Osteocyte (in vitro differentiated cells): ENCODE measurements at regions not wholly inside any gene's neighbourhood (a gene's known extent, or its start where the extent isn't known, plus 50 kb on each side); places are given as distances from the start of the nearest gene placed in this dataset.
"Not testable (repeated sequence)": the region's sequence is repeated elsewhere in the genome, so short reads cannot be mapped to it uniquely, and the experiment has no call there.

Source experiments
- DNase-seq: peaks from one replicate; pipeline ENCODE4 v3.0.0; 2021; ENCODE audit warnings: mixed read lengths; ENCODE audit not compliant: unreplicated experiment; ENCODE audit errors: extremely low spot score
- H3K27ac Mint-ChIP-seq: one replicate; pipeline ENCODE4 v1.8.0; 2021; ENCODE audit warnings: mild to moderate bottlenecking, mixed read lengths; ENCODE audit not compliant: unreplicated experiment
- H3K27me3 Mint-ChIP-seq: one replicate; pipeline ENCODE4 v1.8.0; 2021; ENCODE audit warnings: mixed read lengths; ENCODE audit not compliant: unreplicated experiment
- H3K36me3 Mint-ChIP-seq: one replicate; pipeline ENCODE4 v1.8.0; 2021; ENCODE audit warnings: mixed read lengths; ENCODE audit not compliant: unreplicated experiment
- H3K4me1 Mint-ChIP-seq: one replicate; pipeline ENCODE4 v1.8.0; 2021; ENCODE audit warnings: mixed read lengths; ENCODE audit not compliant: unreplicated experiment
- H3K4me3 Mint-ChIP-seq: one replicate; pipeline ENCODE4 v1.8.0; 2021; ENCODE audit warnings: mild to moderate bottlenecking, moderate library complexity, mixed read lengths; ENCODE audit not compliant: unreplicated experiment
- H3K9me3 Mint-ChIP-seq: one replicate; pipeline ENCODE4 v1.8.0; 2021; ENCODE audit warnings: mixed read lengths; ENCODE audit not compliant: unreplicated experiment
- TF ChIP-seq, protein P1 (sequence below): fragments of 200-600 bp; sonication (generic); IDR thresholded peaks from 2 replicates; pipeline ENCODE4 v1.5.0; 2021; ENCODE audit warnings: antibody characterized with exemption, mild to moderate bottlenecking, moderate library complexity

DNA sequence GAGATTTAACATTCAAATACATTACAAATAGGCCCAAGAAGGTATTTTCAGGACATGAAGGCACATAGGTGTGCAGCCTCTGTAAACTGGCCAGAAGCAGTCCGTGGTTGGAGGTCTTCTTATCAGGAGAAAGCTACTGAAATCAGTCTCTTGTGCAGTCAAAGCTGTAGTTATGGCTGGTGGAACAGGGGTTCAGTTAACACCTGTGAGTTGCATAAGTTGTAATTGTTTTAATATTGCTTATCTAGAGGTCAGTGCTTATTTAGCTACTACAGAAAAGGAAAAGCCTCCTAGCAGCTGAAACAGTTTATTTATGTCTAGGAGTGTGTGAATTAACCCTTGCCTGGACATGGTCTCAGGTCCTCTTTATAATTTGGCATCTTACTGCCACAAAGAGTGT, 377.6 kb upstream of the MDGA2 start:
- no peaks in the 10 kb centered on the region for H3K9me3 Mint-ChIP-seq
- no peaks in the 10 kb centered on the region for H3K27me3 Mint-ChIP-seq
- H3K4me1 Mint-ChIP-seq: no peaks in the 10 kb centered on the region
- no peak for DNase-seq
- H3K36me3 Mint-ChIP-seq: no peaks in the 10 kb centered on the region
- no peak overlapping the region for H3K4me3 Mint-ChIP-seq
- H3K27ac Mint-ChIP-seq: no peak overlapping the region
- TF ChIP-seq, protein P1, sequence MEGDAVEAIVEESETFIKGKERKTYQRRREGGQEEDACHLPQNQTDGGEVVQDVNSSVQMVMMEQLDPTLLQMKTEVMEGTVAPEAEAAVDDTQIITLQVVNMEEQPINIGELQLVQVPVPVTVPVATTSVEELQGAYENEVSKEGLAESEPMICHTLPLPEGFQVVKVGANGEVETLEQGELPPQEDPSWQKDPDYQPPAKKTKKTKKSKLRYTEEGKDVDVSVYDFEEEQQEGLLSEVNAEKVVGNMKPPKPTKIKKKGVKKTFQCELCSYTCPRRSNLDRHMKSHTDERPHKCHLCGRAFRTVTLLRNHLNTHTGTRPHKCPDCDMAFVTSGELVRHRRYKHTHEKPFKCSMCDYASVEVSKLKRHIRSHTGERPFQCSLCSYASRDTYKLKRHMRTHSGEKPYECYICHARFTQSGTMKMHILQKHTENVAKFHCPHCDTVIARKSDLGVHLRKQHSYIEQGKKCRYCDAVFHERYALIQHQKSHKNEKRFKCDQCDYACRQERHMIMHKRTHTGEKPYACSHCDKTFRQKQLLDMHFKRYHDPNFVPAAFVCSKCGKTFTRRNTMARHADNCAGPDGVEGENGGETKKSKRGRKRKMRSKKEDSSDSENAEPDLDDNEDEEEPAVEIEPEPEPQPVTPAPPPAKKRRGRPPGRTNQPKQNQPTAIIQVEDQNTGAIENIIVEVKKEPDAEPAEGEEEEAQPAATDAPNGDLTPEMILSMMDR: no peak

- Mint-ChIP-seq H3K36me3 (no peaks in the 10 kb centered on the region), H3K27ac (no peak overlapping the region), H3K27me3 (no peaks in the 10 kb centered on the region), H3K4me3 (no peak overlapping the region), H3K4me1 (no peaks in the 10 kb centered on the region), H3K9me3 (peaks cover 36% of the 10 kb centered on the region)
- TF ChIP-seq, protein P1: no peak
- DNase-seq: no peak
Observed at GRCh38 chr14:48035836-48036235, 360.4 kb upstream of the MDGA2 start.

GRCh38 chr14:48027115-48027514, 351.7 kb upstream of the MDGA2 start:
- no peaks in the 10 kb centered on the region for H3K4me1 Mint-ChIP-seq
- H3K27me3 Mint-ChIP-seq: no peaks in the 10 kb centered on the region
- H3K36me3 Mint-ChIP-seq: no peaks in the 10 kb centered on the region
- H3K9me3 Mint-ChIP-seq: no peaks in the 10 kb centered on the region
- TF ChIP-seq, protein P1: no peak
- no peak for DNase-seq
- no peak overlapping the region for H3K27ac Mint-ChIP-seq
- H3K4me3 Mint-ChIP-seq: no peak overlapping the region

DNA sequence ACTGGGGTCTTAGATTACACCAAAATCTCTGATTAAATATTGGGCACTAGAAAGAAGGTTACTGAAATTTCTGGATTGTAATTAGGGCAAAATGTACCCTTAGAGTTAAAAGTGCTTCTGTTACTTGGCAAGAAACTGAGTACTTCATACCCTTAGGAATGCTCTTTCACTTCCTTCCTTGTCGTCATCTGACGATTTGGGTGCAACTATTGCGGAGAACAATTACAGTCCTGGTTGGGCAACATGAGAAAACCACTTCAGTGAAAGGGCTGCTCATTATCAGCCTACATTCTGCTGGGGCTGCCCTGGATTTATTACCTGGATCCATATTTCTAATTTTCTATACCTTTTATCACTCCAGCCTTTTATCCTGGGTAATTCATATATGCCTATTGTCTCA, 348.5 kb upstream of the MDGA2 start:
- no peak overlapping the region for H3K27ac Mint-ChIP-seq
- H3K4me3 Mint-ChIP-seq: no peak overlapping the region
- TF ChIP-seq, protein P1: no peak
- DNase-seq: no peak
- no peaks in the 10 kb centered on the region for H3K4me1 Mint-ChIP-seq
- H3K27me3 Mint-ChIP-seq: no peaks in the 10 kb centered on the region
- no peaks in the 10 kb centered on the region for H3K9me3 Mint-ChIP-seq
- no peaks in the 10 kb centered on the region for H3K36me3 Mint-ChIP-seq

DNA sequence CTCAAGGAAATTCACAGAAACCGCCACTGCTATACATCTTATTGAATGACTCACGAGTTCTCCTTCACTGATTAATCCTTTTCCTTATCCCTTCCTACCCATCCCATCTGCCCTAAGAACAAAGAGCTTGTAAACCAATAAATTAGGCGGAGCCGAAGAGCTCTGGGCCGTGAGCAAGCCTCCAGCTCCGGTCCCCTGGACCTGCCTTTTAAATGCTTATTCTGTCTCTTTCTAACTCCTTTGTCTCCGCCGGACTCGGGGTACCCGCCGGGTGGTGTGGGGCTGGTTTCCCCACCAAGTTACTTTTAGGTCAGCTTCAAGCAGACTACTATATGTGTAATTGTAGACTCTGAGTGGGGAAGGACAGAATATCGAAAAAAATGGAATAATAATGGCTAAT, 336.1 kb upstream of the MDGA2 start:
- not testable (repeated sequence) for H3K4me1 Mint-ChIP-seq, H3K27me3 Mint-ChIP-seq, H3K36me3 Mint-ChIP-seq, H3K27ac Mint-ChIP-seq, DNase-seq, H3K9me3 Mint-ChIP-seq, H3K4me3 Mint-ChIP-seq

DNA sequence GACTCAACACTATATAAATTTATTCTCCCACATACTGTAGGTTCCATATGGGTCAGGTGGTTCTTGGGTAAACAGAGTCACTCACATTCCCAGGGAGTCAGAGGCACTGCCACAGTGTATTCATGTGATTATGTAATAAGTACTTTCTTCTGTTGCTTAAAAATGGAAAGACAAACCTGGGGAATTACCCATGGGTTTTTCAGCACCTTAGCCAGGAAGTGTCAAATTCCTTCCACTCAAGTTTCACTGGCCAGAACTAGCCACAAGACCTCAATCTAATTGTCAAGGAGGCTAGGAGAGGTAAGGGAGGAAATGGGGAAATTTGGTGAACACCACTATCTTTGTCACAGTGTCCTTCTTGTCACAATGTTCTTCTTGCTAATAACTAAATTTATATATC, 333.2 kb upstream of the MDGA2 start:
- H3K9me3 Mint-ChIP-seq: no peaks in the 10 kb centered on the region
- DNase-seq: no peak
- H3K4me3 Mint-ChIP-seq: no peak overlapping the region
- TF ChIP-seq, protein P1: no peak
- no peak overlapping the region for H3K27ac Mint-ChIP-seq
- no peaks in the 10 kb centered on the region for H3K4me1 Mint-ChIP-seq
- H3K27me3 Mint-ChIP-seq: no peaks in the 10 kb centered on the region
- no peaks in the 10 kb centered on the region for H3K36me3 Mint-ChIP-seq
